ENCODE measurements at regions not wholly inside any gene's neighbourhood (a gene's known extent, or its start where the extent isn't known, plus 50 kb on each side); places are given as distances from the start of the nearest gene placed in this dataset.

- no peak for TF ChIP-seq CTCF (IDR thresholded peaks at IDR 0.05)
- TF ChIP-seq POLR2A (IDR thresholded peaks at IDR 0.05), result no peak
These were observed 88.4 kb upstream of the TARDBP start for GRCh38 chr1:10924030-10924429.

All from body of pancreas (tissue), 4 donors.